GM23338 (cell line): ENCODE measurements at regions not wholly inside any gene's neighbourhood (a gene's known extent, or its start where the extent isn't known, plus 50 kb on each side); places are given as distances from the start of the nearest gene placed in this dataset.

Experiments used
- CREB1 ChIP-seq: fragments of 250-450 bp; sonication (Bioruptor Pico); IDR thresholded peaks from 2 replicates; pipeline ENCODE4 v1.5.0; 2020; ENCODE audit warnings: low read depth, mild to moderate bottlenecking, moderate library complexity
- CTCF ChIP-seq, 2 experiments: fragments of 200-600 bp in 1 of 2; sonication (generic) in 1 of 2; conservative IDR thresholded peaks; 2 replicates each; pipeline versions ENCODE4 v1.5.1 to v1.6.1; 2016 to 2017; ENCODE audit warnings: antibody characterized with exemption in 2 of 2, low read depth in 2 of 2, mild to moderate bottlenecking in 2 of 2, moderate library complexity in 1 of 2
- ETS1 ChIP-seq: IDR thresholded peaks from 2 replicates; pipeline ENCODE4 v1.6.1; 2016; ENCODE audit warnings: antibody characterized with exemption
- EZH2 ChIP-seq: fragments of 200-600 bp; sonication (generic); IDR thresholded peaks from one replicate; pipeline ENCODE4 v1.8.0; 2017; ENCODE audit warnings: antibody characterized with exemption, mild to moderate bottlenecking, low read depth; ENCODE audit not compliant: unreplicated experiment
- EZH2phosphoT487 ChIP-seq: fragments of 200-600 bp; sonication (generic); IDR thresholded peaks from one replicate; pipeline ENCODE4 v1.8.1; 2018; ENCODE audit warnings: antibody characterized with exemption; ENCODE audit not compliant: unreplicated experiment
- NANOG ChIP-seq: IDR thresholded peaks from 2 replicates; pipeline ENCODE4 v1.6.1; 2016; ENCODE audit warnings: antibody characterized with exemption, borderline replicate concordance
- POLR2AphosphoS5 ChIP-seq: IDR thresholded peaks from 2 replicates; pipeline ENCODE4 v1.6.1; 2016; ENCODE audit warnings: antibody characterized with exemption, low read depth
- REST ChIP-seq: IDR thresholded peaks from one replicate; pipeline ENCODE4 v1.6.1; 2018; ENCODE audit warnings: antibody characterized with exemption; ENCODE audit not compliant: unreplicated experiment
- ZNF331 ChIP-seq: fragments of 250-450 bp; sonication (Bioruptor Pico); IDR thresholded peaks from 2 replicates; pipeline ENCODE4 v1.5.0; 2020; ENCODE audit warnings: low read depth, mild to moderate bottlenecking, moderate library complexity
- ZNF462 ChIP-seq: fragments of 250-450 bp; sonication (Bioruptor Pico); IDR thresholded peaks from 2 replicates; pipeline ENCODE4 v1.5.0; 2020; ENCODE audit warnings: mild to moderate bottlenecking, moderate library complexity

- TF ChIP-seq EZH2phosphoT487: no peak
- no peak for TF ChIP-seq CTCF (conservative IDR thresholded peaks at IDR 0.05; ENCODE audit: low read depth in 2 of 2)
- no peak for TF ChIP-seq EZH2
- TF ChIP-seq REST: no peak
- no peak for TF ChIP-seq POLR2AphosphoS5
- TF ChIP-seq ZNF331 (CRISPR knock-in tag): no peak
- TF ChIP-seq ETS1: no peak
- no peak for TF ChIP-seq NANOG
- no peak for TF ChIP-seq CREB1
- TF ChIP-seq ZNF462: no peak
These were observed 785.8 kb upstream of the ADGRL4 start for GRCh38 chr1:79792219-79792930.
